GOT3 (cell line): ENCODE measurements at regions not wholly inside any gene's neighbourhood (a gene's known extent, or its start where the extent isn't known, plus 50 kb on each side); places are given as distances from the start of the nearest gene placed in this dataset.
"Not testable (repeated sequence)": the region's sequence is repeated elsewhere in the genome, so short reads cannot be mapped to it uniquely, and the experiment has no call there.

Experiments
- DNase-seq: peaks from one replicate; lab custom pipeline; 2025; ENCODE audit warnings: mixed read lengths; lab: John Stamatoyannopoulos, UW

DNA sequence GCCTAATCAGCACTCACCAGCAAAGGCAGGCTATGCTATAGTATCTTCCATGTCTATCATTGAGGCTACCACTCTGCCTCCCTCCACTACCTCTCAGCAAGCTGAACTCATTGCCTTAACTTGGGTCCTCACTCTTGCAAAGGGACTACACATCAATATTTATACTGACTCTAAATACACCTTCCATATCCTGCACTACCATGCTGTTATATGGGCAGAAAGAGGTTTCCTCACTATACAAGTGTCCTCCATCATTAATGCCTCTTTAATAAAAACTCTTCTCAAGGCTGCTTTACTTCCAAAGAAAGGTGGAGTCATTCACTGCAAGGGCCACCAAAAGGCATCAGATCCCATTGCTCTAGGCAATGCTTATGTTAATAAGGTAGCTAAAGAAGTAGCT, 669.3 kb upstream of the USP15 start:
- not testable (repeated sequence) for DNase-seq

DNA sequence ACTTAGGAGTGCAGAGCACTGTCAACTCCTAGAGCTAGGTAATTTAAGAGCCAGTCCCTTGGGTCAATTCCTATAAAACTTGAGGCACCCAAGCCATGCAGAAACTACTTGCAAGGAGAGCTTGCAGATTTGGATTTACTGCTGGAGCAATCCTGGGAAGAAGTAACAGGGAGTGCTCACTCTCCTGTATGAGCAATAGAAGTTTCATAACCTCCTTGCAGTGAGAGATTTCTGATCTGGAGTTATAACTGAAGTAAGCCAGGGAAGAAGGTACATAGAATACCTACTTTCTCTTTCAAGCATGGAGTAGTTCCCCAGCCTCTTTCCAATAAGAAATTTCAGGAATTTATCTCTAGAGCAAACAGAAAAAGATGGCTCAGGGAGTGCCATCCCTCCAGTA, 650.1 kb upstream of the USP15 start:
- no peak for DNase-seq

DNA sequence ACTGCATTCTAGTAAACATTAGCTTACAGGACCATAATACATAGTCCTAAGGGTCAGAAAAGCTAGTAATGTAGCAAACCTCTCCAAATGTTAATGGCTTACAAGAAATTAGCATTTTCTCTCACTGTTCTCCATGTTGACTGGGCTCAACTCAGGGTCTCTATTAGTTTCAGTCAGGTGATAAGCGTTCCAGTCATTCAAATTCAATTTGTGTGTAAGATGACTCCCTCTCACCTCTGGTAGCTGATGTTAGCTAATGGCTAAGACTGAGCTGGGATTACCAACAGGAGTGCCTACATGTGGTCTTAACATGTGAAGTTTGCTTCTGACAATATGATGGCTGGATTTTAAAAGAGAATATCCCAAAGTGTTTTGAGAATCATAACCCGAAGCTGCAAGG, 630.5 kb upstream of the USP15 start:
- no peak for DNase-seq

DNA sequence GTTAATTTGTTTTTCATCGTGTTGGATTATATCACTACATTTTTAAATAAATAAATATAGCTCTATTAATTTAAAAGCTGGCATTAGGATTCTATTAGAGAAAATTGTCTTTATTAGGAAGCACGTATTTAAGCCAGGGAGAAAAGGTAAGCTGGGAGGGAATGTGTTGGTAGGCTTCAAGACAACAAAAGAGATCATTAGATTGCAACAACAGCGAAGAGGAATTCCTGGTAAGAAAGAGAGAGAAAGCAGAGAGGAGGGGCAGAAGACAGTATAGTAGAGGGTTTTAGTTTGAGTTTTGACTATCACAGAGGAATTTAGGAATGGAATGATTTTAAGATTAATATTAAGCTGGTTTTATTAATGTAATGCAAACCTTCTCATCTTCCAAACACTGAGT, 613.6 kb upstream of the USP15 start:
- no peak for DNase-seq

DNA sequence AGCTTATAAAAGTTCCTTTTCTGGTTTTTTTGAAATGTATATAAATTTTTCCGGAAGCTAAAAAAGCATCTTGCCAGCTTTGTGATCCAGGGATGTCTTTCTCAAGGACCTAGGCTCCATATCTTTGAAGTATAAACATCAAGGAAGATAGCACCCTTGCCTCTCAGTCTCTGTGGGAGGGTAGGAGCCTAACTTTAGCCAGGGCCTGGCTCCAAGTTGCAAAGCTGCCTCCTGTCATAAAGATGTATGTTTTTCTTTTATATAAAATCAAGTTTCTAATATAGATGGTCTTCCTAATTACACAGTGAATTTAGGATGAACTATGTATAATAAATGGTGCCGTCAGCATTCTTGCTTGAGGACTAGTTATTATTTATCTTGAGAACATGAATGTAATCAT, 612.6 kb upstream of the USP15 start:
- DNase-seq: no peak

DNA sequence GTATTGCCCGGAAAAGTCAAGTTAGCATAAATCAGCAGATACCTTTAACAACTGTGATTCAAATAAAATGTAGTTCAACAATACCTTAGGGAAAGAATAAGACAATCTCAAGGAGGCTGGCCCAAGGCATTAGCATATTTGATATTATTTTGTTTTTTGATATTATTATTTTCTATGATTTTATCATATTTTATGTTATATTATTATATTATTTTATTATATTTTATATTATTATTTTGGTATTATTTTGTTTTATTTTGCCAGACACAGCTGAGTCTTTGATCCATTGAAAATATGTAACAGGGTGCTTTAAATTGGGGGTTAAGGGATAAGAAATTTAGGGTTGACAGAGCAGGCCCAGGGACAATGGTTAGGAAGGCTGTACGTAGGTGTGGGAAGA, 607.9 kb upstream of the USP15 start:
- DNase-seq: no peak

DNA sequence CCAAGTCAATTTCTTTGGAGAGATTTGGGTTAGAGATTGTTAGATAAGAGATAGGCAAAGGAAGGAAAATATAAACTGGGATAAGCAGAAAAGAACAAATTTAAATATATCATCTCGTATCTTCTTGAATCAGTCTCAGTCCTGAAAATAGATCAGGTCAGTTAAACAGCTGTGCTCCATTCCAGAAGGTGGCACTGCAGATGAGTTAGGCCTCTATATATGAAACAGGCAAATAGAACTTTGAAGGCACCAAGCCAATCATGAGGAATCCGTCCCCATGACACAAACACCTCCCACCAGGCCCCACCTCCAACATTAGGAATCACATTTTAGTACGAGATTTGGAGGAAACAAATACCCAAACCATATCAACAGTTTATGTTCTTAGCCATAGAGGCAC, 605.5 kb upstream of the USP15 start:
- no peak for DNase-seq

DNA sequence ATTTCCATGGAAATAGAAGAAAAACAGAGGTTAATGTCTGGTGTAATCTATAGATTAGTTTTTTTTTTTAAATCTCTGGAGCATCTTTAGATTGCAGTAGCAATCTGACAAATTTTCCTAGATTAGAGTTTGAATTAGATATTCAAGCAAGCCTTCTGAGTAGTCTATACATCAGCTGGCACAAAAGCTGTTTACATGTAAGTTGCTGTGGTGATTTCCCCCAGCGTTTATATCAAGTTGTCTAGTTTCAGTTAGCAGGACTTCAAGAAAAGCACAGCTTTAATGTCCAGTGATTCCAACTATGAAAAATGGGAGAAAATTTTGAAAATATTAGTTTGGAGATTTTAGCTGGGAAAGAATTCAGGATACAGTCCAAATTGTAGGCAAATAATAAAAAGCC, 605.0 kb upstream of the USP15 start:
- DNase-seq: no peak

DNA sequence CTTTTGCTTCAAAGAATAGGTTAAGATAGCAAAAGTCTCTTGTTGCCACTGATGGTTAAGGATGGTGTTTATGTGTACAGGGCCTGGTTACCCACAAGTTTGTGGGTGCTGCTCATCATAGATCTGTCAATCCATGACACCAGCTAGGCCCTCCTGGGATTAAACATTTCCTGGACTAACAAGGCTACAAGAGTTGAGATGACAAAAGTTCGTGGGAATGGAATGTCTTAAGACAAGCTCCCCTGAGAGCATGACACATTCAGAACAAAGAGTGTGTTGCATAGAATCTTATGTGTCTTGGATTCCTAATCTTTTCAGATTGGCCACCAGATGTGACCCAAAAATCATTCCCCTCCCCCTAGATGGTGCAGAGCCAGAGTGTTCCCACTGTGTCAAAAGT, 592.5 kb upstream of the USP15 start:
- DNase-seq: no peak

DNA sequence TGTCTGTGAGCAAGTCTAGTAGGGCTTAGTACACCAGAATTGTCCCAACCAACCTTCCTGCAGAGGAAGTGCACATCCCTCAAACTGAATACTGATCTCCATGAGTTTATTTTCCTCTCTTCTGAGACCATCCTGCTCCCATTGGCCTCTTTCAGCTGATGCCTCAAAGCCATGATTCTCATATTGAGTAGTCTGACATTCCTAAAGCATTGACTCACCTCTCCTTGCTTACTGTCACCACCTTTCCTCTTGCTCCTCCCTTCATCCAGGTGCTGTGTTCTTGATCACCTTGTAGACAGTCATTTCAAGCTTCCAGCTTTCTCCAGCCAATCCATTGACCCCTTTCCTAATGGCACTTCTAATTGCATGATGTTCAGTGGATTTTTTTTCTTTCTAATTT, 583.7 kb upstream of the USP15 start:
- DNase-seq: no peak

DNA sequence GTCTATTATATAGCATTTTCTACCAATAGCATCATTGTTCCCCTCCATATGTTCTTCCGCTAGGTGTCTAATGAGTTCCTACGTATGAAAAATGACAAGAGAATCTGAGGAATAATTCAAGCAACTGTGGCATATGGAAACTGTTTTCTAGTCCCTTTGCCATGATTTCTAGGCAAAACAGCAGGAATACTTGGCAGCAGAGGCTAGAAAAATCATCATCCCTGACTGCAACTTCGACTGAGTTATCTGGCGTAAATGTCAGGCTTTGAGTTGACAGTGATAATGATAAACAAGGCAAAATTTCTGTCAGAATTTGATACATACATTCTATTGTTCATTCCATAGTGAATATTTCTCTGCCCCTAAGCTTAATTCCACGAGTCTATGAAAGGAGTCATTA, 572.8 kb upstream of the USP15 start:
- no peak for DNase-seq

DNA sequence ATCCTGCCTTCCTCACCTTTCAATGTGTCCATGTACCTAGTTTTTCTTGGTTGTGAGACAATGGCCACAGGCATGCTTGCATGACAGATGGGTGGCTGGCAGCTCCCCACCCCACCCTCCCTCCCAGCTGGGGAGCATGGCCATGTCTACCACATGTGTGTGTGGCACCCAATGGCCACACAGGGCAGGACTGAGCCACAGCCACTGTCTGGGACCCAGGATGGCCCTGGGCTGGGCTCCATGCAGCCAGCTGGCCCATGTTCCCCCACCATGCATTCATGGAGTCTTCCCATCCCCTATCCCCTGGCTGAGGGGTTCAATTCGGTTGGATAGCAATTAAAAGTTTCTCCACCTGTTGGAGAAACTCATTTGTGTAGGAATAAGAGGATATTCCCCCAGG, 566.0 kb upstream of the USP15 start:
- DNase-seq: no peak

DNA sequence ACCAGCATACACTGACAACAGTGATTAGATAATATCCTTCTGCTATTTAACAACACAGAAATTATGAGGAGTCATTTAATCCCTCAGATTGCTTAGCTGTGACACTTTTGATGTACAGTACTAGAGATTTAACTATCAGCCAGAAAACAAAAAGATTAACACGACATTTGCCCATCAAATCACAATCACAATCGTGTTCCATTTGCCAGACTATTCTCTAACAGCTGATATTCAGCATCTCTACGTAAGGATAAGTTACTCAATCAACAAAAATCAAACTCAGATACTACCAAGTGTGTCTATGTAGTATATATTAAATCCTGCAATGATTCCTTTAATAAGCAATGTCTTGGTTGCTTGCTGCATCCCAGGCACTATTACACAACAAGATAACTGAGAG, 558.7 kb upstream of the USP15 start:
- DNase-seq: no peak

DNA sequence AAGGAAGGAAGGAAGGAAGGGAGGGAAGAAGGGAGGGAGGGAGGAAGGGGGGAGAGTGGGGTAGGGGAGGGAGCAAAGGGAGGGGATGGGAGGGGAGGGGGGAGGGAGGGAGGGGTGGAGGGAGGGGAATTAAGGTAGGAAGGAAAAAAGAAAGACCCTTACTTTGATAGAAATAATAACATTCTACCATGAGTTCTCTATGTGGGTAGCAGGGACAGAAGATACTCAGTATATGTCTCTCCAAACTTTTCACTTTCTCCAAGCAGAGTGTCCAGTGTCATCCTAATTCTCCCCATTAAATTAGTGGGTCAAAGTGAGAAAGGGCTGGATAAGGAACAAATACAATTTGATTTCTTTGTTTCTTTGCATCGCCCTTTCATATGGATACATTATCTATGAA, 553.4 kb upstream of the USP15 start:
- DNase-seq: no peak

DNA sequence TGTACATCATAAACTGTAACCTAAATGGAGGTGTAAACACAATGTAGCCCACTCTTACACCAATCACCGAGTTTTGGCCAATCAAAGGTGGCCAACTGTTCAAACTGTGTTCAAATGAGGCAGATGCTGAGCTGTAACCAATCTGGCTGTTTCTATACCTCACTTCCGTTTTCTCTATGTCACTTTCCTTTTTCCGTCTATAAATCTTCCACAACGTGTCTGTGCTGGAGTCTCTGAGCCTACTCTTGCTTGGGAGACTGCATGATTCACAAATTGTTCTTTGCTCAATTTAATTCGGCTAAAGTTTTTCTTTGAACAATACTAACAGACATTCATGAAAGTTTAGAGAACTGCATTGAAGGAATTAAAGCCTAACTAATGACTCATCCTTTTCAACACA, 547.1 kb upstream of the USP15 start:
- no peak for DNase-seq

DNA sequence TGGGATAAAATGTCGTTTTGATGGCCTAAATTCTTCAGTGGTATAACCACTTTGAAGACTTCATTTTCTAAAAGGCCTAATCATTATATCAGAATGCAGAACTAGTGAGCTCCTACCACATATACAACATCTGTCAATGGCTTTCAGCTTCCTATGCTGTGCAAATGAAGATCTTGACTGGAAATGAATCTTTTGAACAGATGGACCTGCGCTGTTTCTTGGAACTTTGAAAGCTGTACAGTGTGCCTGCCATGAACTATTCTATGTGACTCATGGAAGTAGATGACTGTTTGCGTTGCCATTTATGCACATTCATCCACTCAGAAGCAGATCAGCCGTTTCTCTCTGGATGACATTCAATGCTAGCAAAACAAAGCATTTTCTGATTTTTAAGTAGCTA, 542.2 kb upstream of the USP15 start:
- DNase-seq: no peak

DNA sequence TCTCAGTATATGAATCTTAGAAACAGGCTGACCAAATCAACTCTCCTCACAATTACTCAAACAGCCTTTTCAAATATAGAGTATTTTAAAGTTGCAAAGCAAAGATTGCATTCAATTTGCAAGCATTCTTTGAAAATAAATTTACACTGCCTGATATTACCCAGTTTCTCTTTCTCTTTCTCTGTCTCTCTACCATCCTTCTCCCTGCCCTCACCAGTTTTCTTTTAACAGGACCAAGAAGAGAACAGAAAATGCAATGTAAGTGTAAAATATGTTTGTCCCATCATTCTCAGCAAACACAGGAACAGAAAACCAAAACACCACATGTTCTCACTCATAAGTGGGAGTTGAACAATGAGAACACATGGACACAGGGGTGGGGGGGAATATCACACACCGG, 520.3 kb upstream of the USP15 start:
- DNase-seq: no peak

DNA sequence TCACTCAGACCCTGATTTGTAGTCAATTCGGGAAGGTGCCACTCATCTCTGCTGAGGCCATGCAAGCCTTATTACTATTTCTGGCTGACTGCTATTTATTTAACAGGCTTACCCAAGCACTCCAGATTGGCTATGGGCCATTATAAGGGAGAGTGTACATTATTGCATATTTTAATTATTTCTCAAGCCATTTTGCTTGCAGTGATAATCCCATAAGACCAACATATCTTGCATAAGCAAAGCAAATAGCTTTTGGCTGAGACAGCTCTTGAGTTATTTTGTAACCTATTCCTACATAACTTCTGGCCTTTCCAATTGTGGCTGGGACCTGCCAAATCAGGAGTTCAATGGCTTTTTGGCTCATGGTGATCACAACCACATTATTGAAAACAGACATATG, 509.6 kb upstream of the USP15 start:
- DNase-seq: no peak

DNA sequence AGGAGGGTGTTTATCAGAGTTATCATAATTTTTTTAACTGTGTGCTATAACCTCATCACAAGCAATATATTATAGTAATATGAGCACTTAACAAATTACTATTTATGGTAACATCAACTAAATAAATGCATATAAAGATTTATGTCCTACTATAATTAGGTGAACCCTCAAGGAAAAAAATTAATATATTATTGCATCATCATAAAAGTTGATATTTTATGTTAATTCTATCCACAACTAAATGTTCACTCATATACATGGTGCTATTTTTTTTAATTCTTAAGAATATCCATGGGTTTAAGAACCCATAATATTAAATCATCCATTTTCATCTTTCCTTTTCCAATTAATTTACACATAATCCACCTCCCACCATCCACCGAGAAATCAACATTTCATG, 506.0 kb upstream of the USP15 start:
- DNase-seq: no peak

DNA sequence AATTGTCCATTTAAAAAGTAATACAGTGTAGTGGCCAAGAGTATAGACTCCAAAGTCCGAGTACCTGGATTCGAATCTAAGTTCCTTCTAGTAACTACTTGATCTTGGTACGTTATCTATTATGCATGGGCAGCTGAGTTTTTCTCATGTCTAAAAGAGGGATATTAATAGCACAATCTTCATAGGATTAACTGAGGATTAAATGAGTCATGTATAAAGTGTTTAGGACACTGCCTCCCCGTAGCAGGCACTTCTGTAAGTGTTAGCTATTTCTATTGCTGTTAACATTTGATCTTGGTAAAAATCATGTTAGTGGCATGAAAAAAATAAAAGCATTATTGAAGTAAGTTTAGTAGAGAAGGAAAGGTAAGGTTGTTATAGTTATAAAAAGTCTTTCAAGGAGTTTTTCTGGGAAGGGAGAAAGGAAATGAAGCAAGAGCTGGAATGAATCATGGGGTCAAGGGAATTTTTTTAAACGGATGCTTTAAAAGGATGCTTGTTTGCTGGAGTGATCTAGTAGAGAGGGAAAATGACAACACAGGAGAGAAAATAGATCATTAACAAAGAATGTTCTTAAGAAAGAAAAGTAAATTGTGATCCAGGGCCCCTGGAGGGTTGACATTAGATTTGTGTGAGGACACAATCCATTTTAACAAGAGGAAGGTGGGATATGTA, 502.2 kb upstream of the USP15 start:
- no peak for DNase-seq

DNA sequence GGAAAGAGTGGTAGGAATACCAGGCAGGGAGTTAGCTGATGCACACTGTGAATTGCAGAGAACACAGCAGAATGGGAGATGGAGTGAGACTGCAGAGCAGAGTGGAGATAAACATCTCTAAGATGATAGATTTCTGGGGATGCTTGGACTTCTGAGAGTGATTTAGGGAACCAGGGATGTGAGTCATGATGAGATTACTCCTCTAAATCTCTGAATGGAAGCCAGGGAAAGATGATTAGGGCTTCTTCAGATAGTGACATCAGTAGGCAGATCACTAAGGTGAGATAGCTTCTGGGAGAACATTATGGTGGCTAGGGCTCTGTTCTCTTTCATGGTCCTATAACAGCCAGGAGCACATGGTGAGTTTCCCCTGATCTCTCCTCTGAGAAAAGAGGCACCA, 501.5 kb upstream of the USP15 start:
- DNase-seq: no peak

DNA sequence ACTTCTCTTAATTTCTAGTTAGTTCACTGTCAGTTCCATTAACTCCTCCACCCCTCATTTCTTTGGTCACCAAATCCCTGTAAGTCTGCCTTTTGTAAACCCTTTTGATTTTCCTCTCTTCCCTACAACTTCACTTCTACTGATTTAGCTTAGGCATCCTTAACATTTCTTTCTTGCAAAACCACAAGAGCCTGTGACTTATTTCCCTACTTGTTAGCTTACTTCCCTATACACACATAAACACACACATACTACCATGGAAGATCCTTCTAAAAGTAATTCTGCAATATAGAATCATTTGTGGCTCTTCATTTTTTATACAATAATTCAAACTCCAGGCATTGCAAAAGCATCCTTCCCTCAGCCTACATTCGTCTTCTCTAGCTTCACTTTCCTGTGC, 494.3 kb upstream of the USP15 start:
- DNase-seq: no peak

DNA sequence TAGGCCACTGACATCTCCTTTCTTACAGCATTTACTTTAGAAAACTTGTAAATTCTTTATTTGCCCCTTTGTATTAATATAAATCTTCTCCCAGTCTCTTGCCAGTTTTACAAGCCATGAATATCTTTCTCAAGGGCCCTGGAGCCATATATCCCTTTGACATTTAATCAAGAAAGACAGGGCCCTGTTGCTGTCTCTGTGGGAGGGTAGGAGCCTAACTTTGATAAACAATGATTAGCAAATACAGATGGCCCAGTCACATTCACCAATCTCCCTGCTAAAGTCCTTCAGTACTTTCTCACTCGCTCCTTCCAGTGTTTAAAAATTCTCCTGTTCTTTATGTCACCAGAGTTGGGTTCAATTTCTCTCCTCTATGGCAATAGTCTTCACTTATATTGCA, 479.8 kb upstream of the USP15 start:
- no peak for DNase-seq

DNA sequence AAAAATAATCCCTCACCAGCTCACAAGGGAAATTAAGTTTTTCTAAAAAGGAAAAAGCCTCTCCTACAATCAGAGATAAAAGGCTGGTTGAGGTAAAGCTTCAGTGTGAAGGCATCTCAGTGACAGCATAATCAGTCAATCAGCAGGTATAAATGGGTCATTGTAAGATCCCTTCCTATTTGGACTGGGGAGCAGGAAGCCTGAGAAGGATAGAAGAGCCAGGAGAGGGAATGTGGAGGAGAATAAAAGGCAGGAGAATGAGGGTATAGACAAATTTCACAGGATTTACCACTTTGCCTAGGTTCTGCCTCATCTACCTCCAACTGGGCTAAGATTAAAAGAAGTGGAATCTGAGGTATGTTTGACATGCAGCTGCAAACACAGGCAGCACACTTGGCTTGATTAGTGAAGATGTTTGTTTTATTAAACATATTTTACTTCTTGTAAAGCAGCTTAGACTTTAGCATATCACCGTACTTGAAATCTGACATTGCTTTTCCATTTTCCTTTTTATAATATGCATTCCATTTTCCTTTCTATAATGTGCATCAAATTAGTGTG, 479.1 kb upstream of the USP15 start:
- DNase-seq: no peak

DNA sequence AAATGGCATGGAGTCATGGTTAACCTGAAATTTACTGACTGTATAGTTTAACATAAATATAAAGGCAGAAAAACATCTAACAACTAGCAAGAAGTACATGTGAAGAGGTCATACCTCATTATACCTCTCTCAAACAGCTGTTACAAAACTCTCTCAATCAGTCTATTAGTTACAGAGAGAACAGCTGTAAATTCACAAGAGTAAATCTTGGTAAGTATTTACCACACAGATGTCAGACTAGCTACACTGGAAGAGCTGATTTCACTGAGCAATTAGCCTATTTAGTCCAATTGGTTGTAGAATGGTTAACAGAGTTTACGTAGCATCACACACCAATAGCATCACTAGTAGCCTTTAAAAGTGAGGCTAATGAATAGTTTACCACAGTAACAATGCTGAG, 463.4 kb upstream of the USP15 start:
- DNase-seq: no peak
